AG09319 (cell line): ENCODE measurements at regions not wholly inside any gene's neighbourhood (a gene's known extent, or its start where the extent isn't known, plus 50 kb on each side); places are given as distances from the start of the nearest gene placed in this dataset.

Experiments
- DNase-seq: peaks from one replicate; pipeline ENCODE4 v3.0.0-alpha.2; 2010; ENCODE audit warnings: low read depth; ENCODE audit errors: extremely low read depth
- TF ChIP-seq, protein P1 (sequence below): IDR thresholded peaks from 2 replicates; pipeline ENCODE4 v1.5.1; 2011; ENCODE audit warnings: low read depth, mild to moderate bottlenecking, inconsistent platforms, low read length, moderate library complexity

DNA sequence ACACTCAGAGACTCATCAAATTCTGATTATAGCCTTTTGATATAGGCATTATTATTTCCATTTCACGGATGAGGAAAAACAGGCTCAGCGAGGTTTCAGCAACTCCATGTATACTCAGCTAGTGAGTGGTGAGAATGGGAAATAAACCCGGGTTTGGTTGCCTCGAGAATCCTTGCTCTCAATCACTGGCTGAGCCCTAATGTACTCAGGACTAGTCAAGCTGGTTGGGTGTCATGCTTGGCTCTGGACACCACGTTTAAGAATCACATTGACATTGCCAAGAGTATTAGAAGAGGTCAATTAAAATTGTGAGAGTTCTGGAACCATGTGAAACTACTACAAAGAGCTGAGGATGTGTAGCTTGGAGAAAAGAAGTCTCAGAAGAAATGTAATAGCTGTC is 444.5 kb downstream of the MFSD1 start:
- no peak for DNase-seq
- TF ChIP-seq, protein P1, sequence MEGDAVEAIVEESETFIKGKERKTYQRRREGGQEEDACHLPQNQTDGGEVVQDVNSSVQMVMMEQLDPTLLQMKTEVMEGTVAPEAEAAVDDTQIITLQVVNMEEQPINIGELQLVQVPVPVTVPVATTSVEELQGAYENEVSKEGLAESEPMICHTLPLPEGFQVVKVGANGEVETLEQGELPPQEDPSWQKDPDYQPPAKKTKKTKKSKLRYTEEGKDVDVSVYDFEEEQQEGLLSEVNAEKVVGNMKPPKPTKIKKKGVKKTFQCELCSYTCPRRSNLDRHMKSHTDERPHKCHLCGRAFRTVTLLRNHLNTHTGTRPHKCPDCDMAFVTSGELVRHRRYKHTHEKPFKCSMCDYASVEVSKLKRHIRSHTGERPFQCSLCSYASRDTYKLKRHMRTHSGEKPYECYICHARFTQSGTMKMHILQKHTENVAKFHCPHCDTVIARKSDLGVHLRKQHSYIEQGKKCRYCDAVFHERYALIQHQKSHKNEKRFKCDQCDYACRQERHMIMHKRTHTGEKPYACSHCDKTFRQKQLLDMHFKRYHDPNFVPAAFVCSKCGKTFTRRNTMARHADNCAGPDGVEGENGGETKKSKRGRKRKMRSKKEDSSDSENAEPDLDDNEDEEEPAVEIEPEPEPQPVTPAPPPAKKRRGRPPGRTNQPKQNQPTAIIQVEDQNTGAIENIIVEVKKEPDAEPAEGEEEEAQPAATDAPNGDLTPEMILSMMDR = no peak

DNA sequence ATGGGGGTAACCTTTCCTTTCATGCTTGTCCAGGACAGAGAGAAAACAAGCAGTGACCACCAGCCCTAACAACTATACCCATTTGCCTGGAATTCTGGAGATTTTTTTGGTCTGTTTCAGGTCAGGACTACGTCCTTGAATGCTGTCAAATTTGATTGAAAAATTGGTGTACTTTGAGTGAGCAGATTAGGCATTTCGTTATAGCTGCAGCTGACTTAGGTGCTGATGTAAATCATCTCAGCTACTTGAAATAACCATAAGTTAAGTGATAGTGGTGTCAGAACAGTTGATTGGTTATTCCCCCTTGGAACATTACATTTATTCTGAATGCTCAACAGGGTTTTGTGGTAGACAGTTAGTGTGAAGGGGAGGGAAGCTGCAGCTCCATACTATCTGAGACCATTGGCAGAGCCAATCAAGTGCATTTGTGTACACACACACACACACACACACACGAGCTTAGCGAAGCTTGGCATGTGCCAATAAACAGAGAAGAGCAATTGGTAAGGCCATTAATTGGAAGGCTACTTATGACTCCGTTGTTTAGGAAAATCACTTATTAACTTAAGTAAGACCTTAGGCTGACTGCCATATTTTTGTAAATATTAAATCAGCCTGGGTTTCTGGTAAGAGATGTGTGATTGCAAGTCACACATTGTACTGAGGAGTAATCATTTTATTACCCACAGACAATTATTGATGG is 447.8 kb downstream of the MFSD1 start:
- no peak for DNase-seq
- TF ChIP-seq, protein P1 = no peak

DNA sequence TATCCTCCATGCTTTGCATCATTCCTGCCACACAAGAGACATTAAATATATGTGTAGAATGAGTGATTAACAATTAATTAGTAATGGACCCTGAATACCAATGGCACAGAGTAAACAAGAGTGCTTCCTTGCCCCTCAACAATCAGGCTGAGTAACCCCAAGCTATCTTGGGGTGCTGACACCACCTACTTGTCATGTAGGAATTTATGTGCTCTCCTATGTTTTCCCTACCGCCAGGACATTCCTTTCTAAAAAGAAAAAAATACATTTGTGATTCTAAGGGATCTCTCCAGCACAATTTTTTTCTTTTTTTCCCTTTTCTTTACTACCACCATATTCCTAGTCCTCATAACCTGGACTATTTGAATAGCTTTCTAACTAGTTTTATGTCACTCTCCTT is 449.1 kb downstream of the MFSD1 start:
- no peak for DNase-seq
- TF ChIP-seq, protein P1 = no peak

DNA sequence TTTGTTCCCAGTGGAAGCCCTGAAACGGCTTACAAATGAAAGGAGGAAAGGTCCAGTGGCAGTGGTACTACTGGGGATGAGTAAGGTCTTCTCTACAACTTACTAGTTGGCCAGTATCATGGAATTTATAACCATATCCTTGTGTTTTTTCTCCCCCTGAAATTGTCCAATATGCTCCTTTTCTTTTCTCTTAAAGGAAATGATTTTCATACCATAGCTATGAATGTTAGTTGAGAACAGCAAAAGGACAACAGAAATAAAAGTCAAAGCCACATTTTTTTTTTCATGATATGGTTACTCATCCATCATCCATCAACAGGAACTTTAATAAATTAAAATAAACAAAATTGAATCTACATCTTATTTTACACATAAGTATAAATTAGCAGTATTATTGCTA is 450.4 kb downstream of the MFSD1 start:
- DNase-seq = no peak
- TF ChIP-seq, protein P1 = no peak

DNA sequence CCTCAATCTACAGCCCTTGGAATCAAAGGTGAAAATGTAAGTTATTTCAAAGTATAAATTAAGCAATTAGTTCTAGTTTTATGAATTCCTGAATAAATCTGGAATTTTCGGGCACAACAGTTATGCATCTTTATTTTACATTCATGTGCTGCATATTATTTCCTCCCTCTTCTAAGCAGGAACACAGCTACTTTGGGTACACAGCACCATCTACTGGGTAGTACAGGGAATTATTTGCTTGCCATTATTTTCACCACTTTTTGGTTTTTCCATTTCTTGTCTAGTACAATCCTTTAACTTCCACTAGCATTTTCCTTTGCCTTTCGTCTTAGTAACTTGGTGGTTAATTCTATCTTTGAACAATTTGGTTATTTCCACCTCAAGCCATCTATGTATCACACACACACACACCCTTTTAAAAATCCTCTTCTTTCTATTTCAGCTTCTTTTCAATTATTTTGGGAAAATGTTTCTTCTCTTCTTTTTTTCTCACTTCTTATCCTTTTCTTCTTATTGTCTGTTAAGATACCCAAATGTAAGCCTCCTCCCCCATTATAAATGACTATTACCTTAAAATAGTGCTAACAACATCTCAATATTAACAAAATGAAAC is 451.0 kb downstream of the MFSD1 start:
- TF ChIP-seq, protein P1 = peak; percentile 57
- peak; percentile 36 for DNase-seq

DNA sequence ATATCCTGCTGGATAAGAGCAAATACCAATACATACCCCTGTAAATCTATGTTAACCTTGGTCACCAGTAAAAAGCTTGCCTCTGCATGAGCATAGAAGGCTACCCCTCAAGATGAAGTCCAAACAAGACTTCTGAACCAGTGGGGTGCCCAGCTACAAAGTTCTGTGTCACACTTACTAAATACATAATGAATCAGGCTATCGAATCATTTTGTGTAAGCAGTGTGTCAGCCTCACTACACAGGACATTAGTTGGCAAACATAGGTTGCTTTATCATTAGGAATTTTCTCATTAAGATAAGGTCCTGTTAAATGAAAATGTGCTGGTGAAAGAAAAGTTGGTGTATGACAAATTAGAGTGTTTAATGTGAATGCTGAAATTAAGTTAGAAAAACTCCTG is 452.0 kb downstream of the MFSD1 start:
- TF ChIP-seq, protein P1 = no peak

DNA sequence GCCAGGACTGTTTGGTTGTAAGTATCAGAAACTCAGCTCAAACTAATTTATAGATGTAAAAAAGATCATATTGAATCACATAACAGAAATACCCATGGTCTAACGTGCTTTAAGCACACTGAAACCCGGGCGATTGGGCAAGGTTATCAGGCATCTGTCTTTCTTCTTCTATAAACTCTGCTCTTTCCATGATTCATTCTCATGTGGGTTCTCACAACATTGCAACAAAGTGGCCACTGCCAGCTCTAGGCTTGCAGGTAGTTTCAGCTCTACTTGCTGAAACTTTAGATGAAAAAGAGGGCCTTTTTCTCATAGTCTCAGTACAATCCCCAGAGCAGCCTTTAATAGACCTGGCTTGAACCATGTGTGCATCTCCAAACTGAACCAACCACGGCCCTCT is 456.1 kb downstream of the MFSD1 start:
- TF ChIP-seq, protein P1 = no peak

More for the DNA sequence above, 452.0 kb downstream of the MFSD1 start:
- no peak for DNase-seq

More for the DNA sequence above, 456.1 kb downstream of the MFSD1 start:
- no peak for DNase-seq
